Germinal center (tissue), 1 donor: ENCODE measurements at regions not wholly inside any gene's neighbourhood (a gene's known extent, or its start where the extent isn't known, plus 50 kb on each side); places are given as distances from the start of the nearest gene placed in this dataset.
"Not testable (repeated sequence)": the region's sequence is repeated elsewhere in the genome, so short reads cannot be mapped to it uniquely, and the experiment has no call there.

Experiments
- DNase-seq: peaks from one replicate; pipeline ENCODE4 v3.0.0; 2012; ENCODE audit warnings: mixed read lengths, low spot score

DNA sequence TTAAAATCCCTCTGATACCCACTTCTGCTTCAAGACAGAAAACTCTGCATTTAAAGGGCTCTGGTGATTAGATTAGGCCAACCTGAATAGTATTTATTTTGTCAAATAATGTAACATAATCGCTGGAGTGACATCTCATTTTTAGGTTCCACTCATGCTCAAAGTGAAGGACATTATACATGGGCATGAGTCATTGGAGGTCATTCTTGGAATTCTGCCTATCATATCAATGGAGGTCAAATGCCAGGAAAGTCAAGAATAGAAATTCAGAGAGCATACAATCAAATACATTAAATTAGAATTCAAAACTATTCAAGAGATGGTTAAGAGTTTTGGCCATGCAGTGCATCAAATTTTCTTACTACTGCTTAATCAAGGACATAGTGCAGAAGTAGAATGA, 50.8 kb upstream of the PRSS1 start:
- no peak for DNase-seq

DNA sequence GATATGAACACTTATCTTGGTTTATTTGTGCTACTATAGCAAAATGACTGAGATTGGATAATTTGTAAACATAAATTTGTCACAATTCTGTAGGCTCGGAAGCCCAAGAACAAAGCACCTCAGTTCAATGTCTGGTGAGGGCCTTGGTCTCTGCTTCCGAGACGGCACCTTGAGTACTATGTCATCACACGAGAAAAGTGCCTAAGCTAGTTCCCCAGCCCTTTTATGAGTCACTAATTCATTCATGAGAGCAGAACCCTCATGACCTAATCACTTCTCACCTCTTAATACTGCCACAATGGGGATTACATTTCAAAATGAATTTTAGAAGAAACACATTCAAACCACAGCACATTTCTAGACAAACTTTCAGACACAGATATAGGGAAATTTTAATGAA, 52.0 kb upstream of the PRSS1 start:
- no peak for DNase-seq

DNA sequence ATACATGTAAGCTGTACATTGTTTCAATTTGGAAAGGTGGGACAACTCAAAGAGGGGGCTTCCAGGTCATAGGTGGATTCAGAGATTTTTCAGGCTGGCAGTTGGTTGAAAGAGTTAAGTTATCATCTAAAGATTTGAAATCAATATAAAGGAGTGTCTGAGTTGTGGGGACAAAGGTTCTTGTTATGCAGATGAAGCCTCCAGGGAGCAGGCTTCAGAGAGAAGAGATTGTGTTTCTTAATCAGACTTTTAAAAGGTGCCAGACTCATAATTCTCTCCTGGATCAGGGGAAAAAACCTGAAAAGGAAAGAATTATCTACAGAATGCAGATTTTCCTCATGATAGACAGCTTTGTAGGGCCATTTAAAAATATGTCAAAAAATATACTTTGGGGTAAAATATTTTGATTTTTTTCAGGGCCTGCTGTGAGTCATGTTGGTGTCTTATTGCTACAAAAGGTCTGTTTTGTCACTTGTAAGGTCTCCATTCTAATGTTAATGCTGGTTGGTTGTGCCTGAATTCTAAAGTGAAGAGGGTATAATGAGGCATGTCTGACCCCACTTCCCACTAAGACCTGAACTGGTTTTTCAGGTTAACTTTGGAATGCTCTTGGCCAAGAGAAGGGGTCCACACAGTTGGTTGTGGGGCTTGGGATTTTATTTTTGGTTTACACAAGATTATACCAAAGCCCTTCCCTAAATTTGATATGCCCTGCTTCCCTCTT, 52.7 kb upstream of the PRSS1 start:
- no peak for DNase-seq

GRCh38 chr7:142693911-142694310, 55.4 kb upstream of the PRSS1 start:
- DNase-seq: no peak

- DNase-seq: no peak
Measured at GRCh38 chr7:142690554-142691182, 58.6 kb upstream of the PRSS1 start.

- DNase-seq: no peak
Measured at GRCh38 chr7:142689439-142690120, 59.7 kb upstream of the PRSS1 start.

DNA sequence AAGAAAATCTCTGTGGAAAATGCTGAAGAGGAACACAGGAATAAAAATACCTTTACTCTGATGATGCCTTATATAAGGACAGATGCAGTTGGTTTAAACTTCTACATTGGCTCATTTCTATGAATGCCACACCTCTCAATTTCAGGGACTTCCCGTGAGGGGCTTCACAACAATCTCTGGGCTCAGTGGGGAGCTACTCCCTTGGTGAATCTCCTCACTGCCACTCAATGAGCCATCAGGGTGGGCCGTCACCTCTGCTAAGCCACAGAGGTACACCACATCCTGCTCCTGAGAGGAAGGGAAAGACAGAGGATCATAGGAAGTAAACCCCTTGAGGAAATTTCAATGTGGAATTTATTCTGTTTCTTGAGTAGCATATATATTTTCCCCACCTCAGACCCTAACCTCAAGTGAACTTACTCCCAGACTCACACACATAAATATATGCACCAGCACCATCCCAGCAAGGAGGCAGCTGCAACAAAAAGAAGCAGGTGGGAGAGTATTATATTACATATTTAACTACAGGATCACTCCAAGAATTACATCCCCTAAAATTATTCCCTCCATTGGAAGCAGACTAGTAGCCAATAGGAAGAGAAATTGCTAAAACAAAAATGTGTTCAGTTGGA, 63.3 kb upstream of the PRSS1 start:
- no peak for DNase-seq

GRCh38 chr7:142681314-142682092, 67.8 kb upstream of the PRSS1 start:
- no peak for DNase-seq

DNA sequence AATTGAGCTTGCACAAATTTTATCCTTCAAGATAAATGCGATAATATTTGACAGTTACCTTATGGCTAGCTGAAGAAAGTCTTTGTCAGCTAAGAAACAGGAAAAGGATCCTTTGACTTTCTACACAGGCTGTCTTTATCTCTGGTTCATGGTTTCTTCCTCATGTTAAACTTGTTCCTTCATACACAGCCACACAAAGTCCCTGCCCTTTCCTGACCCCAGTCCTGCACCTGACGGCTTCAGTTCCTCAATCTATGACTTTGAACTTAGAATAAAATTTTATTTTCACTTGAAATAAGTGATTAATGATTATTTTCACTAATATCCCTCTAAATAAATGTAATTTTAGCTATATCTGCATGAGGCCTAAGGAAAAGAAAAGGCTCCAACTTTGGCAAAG, 77.8 kb upstream of the PRSS1 start:
- DNase-seq: no peak

- no peak for DNase-seq
Measured at GRCh38 chr7:142670511-142670910, 78.8 kb upstream of the PRSS1 start.

DNA sequence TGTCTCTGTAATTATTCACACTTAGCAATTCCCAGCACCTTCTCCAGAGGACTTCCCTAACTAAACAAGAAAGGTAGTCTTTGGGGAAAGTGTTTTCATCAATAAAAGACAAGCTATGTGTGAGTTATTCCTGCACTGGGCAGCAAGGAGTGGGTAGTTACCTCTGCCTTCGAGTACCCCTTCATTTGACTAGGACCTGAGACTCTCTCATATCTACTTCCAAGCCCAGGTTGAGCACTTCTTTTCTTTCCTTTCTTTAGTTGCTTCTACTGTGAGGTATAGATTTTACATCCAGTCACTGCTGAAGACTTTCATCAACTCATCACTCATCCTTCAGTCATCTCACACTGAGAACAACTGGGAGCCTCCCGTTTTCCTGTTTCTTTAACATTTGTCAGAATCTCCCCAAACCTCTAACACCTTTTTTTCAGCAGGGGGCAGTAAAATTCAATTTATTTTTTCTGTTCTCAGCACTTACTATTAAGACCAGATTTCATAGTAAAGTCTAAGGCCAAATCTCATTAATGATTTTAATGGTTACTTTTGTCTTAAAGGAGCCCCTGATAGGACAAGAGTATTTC, 80.1 kb upstream of the PRSS1 start:
- peak; percentile 6 for DNase-seq

GRCh38 chr7:142668495-142668894, 80.8 kb upstream of the PRSS1 start:
- DNase-seq: peak; percentile 8

DNA sequence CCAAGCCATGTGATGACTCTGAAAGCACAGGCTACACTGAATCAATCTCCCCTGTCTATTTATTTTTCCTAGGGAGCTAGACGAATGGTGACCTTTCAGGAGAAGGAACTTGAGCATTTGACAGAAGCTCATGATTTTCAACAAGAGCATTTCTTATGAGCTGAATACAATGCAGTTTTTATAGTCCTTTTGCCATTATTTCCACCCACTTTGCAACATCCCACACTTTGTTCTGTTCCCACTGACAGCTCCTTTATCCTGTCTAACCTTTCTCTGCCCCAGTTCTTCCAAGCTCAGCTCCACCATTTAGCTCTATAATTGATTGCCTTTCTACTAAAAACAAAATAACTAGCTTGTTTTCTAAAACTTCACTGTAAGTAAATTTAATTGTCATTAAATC, 91.9 kb upstream of the PRSS1 start:
- no peak for DNase-seq

DNA sequence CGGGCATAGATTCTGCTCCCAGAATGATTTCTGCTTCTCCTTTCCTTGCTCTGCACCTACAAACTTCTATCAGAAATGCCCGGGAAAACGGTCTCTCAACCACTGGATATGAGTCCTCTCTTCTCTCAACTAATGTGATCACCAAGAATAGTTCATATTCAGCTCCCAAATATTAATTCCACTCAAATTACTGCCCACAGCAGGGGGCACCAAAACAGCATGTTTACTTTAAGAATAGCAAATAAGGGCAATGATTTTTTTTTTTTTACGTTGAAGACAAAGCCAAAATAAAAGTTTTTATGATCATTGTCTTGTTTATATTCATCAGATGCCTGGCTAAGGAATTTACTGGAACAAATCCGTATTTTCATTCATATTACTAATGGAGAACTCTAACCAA, 94.9 kb upstream of the PRSS1 start:
- no peak for DNase-seq

DNA sequence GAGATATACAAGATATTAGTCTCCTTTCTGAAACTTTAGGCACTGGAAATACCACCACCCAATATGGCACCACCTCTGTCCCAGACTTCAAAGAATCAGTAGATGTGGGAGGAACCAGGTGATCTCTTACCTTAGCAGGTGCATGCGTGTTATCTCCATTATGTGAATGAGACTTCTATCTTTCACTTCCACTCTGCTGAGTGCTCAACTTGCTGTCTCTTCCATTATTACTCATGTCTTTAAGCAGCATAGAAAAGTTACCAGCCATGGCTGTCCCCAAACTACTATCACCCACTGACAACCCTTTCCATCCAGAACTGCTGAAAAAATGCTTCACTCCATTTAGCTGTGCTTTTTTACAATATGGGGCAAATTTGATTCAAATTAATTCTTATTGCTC, 101.5 kb upstream of the PRSS1 start:
- DNase-seq: no peak

DNA sequence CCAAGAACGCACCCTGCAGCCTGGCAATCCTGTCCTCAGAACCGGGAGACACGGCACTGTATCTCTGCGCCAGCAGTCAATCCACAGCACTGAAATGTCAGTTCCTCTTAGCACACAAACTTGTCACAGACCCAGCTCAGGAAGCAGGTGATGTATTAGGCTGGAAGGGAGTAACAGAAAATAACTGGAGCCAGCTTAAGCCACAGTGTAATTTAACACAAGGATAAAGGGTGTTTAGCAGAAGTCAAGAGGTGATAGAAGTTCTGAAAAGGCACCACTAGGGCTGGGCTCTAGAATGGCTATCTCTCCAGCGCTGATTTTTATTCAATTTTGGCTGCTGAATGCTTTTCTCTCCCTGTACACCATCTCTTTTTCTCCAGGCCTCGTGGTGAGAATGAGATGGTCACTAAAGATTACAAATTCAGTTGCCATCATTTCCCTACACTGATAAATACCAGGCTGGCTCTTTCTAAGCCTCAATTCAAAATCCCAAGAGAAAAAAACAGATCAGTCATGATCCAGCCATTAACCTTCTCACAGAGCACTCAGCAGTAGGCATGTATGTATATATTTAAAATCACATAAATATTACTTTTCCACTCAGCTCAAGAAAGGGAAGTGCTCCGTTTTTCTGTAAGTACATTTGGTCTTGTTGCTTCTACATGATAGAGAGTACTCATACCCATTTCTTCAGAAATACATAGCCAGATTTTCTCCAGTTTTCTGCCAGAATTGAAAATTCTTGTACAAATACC, 102.7 kb upstream of the PRSS1 start:
- no peak for DNase-seq

DNA sequence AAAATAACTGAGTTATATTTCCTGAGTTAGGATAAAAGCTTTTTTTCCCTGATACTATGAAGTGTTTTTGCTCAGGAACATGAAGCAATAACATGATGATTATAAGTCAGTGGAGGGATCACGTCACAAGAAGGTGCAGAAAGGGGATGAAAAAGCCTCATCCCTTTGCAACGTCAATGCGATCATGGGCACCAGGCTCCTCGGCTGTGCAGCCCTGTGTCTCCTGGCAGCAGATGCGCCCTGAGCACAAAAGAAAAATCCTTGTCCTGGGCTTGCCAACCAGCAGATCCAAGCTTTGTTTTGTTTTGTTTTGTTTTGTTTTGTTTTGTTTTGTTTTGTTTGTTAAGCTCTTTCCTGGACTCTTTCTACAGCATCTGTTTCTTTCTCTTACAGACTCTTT, 103.5 kb upstream of the PRSS1 start:
- no peak for DNase-seq

- DNase-seq: no peak
Measured at GRCh38 chr7:142642316-142642715, 107.0 kb upstream of the PRSS1 start.

- not testable (repeated sequence) for DNase-seq
Measured at GRCh38 chr7:142641252-142641651, 108.0 kb upstream of the PRSS1 start.

DNA sequence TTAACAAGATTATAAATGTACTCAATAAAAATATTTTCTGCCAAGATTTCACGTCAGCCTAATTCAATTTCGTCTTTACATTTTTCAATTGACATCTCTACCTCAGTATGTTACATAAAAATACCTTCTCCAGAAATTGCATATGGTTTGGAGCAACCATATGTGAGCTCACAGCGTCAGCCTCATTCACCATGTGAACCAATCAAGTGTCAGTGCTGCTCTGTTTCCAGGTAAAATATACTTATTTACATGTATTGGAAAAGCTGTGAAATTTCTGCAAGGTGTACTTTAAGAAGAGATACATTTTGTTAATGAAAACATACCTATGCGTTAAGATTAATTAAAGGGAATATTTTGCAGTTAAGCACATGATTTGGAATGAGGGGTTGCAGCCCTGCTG, 110.7 kb upstream of the PRSS1 start:
- DNase-seq: no peak

DNA sequence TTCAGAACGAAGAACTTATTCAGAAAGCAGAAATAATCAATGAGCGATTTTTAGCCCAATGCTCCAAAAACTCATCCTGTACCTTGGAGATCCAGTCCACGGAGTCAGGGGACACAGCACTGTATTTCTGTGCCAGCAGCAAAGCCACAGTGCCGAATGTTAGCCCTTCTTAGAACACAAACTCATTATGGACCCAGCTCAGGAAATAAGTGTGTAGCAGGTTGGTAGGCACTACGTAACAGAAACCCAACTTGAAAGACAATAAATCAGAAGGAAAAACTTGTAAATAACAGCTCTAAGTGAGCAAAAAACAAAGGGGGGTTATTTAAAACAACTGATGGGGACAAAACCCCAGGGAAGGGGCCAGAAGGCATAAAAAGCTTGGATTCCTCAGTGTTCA, 112.0 kb upstream of the PRSS1 start:
- no peak for DNase-seq
